HG03175 (cell line): ENCODE measurements at regions not wholly inside any gene's neighbourhood (a gene's known extent, or its start where the extent isn't known, plus 50 kb on each side); places are given as distances from the start of the nearest gene placed in this dataset.
"Not testable (repeated sequence)": the region's sequence is repeated elsewhere in the genome, so short reads cannot be mapped to it uniquely, and the experiment has no call there.

Experiments used
- ATAC-seq: cut with Tn5 transposase; IDR thresholded peaks from one replicate; pipeline ENCODE4 v1.9.1; 2021; ENCODE audit warnings: mild to moderate bottlenecking, moderate library complexity; ENCODE audit not compliant: unreplicated experiment

- not testable (repeated sequence) for ATAC-seq
Observed at GRCh38 chr17:45585794-45586650, 95.5 kb upstream of the PLEKHM1 start.

GRCh38 chr17:45586651-45586934, 96.1 kb upstream of the PLEKHM1 start:
- ATAC-seq, result not testable (repeated sequence)

- ATAC-seq, result not testable (repeated sequence)
Observed at GRCh38 chr17:45592433-45592923, 102.0 kb upstream of the PLEKHM1 start.

- ATAC-seq, result not testable (repeated sequence)
Observed at GRCh38 chr17:45596347-45596746, 105.8 kb upstream of the PLEKHM1 start.

- ATAC-seq, result not testable (repeated sequence)
Observed at GRCh38 chr17:45600052-45601012, 109.8 kb upstream of the PLEKHM1 start.

GRCh38 chr17:45601013-45601412, 110.5 kb upstream of the PLEKHM1 start:
- not testable (repeated sequence) for ATAC-seq

- ATAC-seq, result not testable (repeated sequence)
Observed at GRCh38 chr17:45601605-45602539, 111.4 kb upstream of the PLEKHM1 start.

- not testable (repeated sequence) for ATAC-seq
Observed at GRCh38 chr17:45605751-45606150, 115.2 kb upstream of the PLEKHM1 start.

- peak; percentile 99 for ATAC-seq
Observed at GRCh38 chr17:45619984-45620405, 129.5 kb upstream of the PLEKHM1 start.

GRCh38 chr17:45620468-45620867, 129.9 kb upstream of the PLEKHM1 start:
- peak; percentile 39 for ATAC-seq

GRCh38 chr17:45621087-45621486, 130.6 kb upstream of the PLEKHM1 start:
- ATAC-seq, result not testable (repeated sequence)

GRCh38 chr17:45622295-45622694, 131.8 kb upstream of the PLEKHM1 start:
- ATAC-seq, result not testable (repeated sequence)

GRCh38 chr17:45628019-45628418, 137.5 kb upstream of the PLEKHM1 start:
- ATAC-seq, result no peak

GRCh38 chr17:45631941-45632340, 141.4 kb upstream of the PLEKHM1 start:
- no peak for ATAC-seq

GRCh38 chr17:45639297-45639849, 144.7 kb upstream of the CRHR1 start:
- ATAC-seq, result no peak

- ATAC-seq, result no peak
Observed at GRCh38 chr17:45640141-45640850, 143.8 kb upstream of the CRHR1 start.

- ATAC-seq, result no peak
Observed at GRCh38 chr17:45641541-45641940, 142.6 kb upstream of the CRHR1 start.

- ATAC-seq, result no peak
Observed at GRCh38 chr17:45643591-45643990, 140.5 kb upstream of the CRHR1 start.

- not testable (repeated sequence) for ATAC-seq
Observed at GRCh38 chr17:45644637-45645036, 139.5 kb upstream of the CRHR1 start.
